ENCODE measurements at regions not wholly inside any gene's neighbourhood (a gene's known extent, or its start where the extent isn't known, plus 50 kb on each side); places are given as distances from the start of the nearest gene placed in this dataset.

- no peak for DNase-seq (ENCODE audit: low read depth in 4 of 4, low spot score in 2 of 4)
These were observed 71.5 kb upstream of the CXADR start for GRCh38 chr21:17441370-17441769.

- no peak for DNase-seq (ENCODE audit: low read depth in 4 of 4, low spot score in 2 of 4)
These were observed 70.7 kb upstream of the CXADR start for GRCh38 chr21:17442165-17442564.

- no peak for DNase-seq (ENCODE audit: low read depth in 4 of 4, low spot score in 2 of 4)
These were observed 68.0 kb upstream of the CXADR start for GRCh38 chr21:17444828-17445227.

GRCh38 chr21:17446737-17447136, 66.1 kb upstream of the CXADR start:
- no peak for DNase-seq (ENCODE audit: low read depth in 4 of 4, low spot score in 2 of 4)

- no peak for DNase-seq (ENCODE audit: low read depth in 4 of 4, low spot score in 2 of 4)
These were observed 63.1 kb upstream of the CXADR start for GRCh38 chr21:17449701-17450100.

GRCh38 chr21:17451364-17451891, 61.4 kb upstream of the CXADR start:
- DNase-seq (ENCODE audit: low read depth in 4 of 4, low spot score in 2 of 4), result no peak

- DNase-seq (ENCODE audit: low read depth in 4 of 4, low spot score in 2 of 4), result peak in 1 of 4 donors; percentile 37
These were observed 58.4 kb upstream of the CXADR start for GRCh38 chr21:17454315-17455027.

- DNase-seq (ENCODE audit: low read depth in 4 of 4, low spot score in 2 of 4), result no peak
These were observed 57.9 kb upstream of the CXADR start for GRCh38 chr21:17455028-17455353.

- DNase-seq (ENCODE audit: low read depth in 4 of 4, low spot score in 2 of 4), result no peak
These were observed 57.4 kb upstream of the CXADR start for GRCh38 chr21:17455451-17455850.

GRCh38 chr21:17458279-17458678, 54.6 kb upstream of the CXADR start:
- no peak for DNase-seq (ENCODE audit: low read depth in 4 of 4, low spot score in 2 of 4)

- DNase-seq (ENCODE audit: low read depth in 4 of 4, low spot score in 2 of 4), result no peak
These were observed 52.7 kb upstream of the CXADR start for GRCh38 chr21:17460094-17460493.

- no peak for DNase-seq (ENCODE audit: low read depth in 4 of 4, low spot score in 2 of 4)
These were observed 51.8 kb upstream of the CXADR start for GRCh38 chr21:17461014-17461413.

GRCh38 chr21:17461582-17461981, 51.3 kb upstream of the CXADR start:
- DNase-seq (ENCODE audit: low read depth in 4 of 4, low spot score in 2 of 4), result no peak

- DNase-seq (ENCODE audit: low read depth in 4 of 4, low spot score in 2 of 4), result no peak
These were observed 50.4 kb upstream of the CXADR start for GRCh38 chr21:17462276-17462981.
